ENCODE measurements at regions not wholly inside any gene's neighbourhood (a gene's known extent, or its start where the extent isn't known, plus 50 kb on each side); places are given as distances from the start of the nearest gene placed in this dataset.

DNA sequence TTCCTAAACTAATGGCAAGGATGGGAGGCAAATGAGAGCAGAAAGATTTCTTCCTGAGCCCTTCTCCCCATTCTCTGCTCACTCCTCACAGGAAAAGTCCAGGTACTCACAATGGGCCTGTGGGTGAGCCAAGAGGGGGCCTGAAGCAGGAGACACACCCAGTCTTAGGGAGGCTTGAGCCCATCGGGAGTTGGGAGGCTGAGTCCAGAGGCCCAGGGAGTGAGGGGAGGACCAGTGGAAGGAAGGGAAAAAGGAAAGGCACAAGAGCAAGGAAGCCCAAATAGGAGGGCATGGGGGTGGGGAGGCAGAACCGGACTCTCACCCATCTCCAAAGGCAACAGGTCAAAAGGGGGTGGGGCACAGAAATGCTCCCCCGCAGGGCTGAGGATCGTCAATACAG is 68.1 kb upstream of the CNEP1R1 start:
- POLR2A ChIA-PET, result no interaction called here
- Mint-ChIP-seq H3K9me3 (no peaks in the 10 kb centered on the region), H3K27me3 (ENCODE audit: low read depth) (no peaks in the 10 kb centered on the region), H3K27ac (no peak overlapping the region), H3K4me1 (no peaks in the 10 kb centered on the region; the same call in 1 of the 2 replicates), H3K4me3 (no peak overlapping the region), H3K36me3 (no peaks in the 10 kb centered on the region)
- DNase-seq (ENCODE audit: low spot score) (no peak), ATAC-seq (no peak)
- CTCF ChIA-PET, result interaction anchor here (0.6 to 2.3 kb wide), 9 partner anchors 11 to 292 kb away, joined by 3 to 38 read pairs (median 11); partner anchors contain the start of gene CNEP1R1
- TF ChIP-seq AR (CRISPR knock-in tag; IDR thresholded peaks at IDR 0.05) (no peak), ZSCAN18 (CRISPR knock-in tag; IDR thresholded peaks at IDR 0.05) (no peak), JUN (CRISPR knock-in tag; IDR thresholded peaks at IDR 0.05) (no peak), ZNF416 (CRISPR knock-in tag; IDR thresholded peaks at IDR 0.05) (no peak), RELA (CRISPR knock-in tag; IDR thresholded peaks at IDR 0.05; ENCODE audit: borderline replicate concordance) (no peak), ZNF138 (CRISPR knock-in tag; conservative IDR thresholded peaks at IDR 0.05) (no peak), MYBL2 (CRISPR knock-in tag; IDR thresholded peaks at IDR 0.05) (no peak)
- TF ChIP-seq, protein P1, sequence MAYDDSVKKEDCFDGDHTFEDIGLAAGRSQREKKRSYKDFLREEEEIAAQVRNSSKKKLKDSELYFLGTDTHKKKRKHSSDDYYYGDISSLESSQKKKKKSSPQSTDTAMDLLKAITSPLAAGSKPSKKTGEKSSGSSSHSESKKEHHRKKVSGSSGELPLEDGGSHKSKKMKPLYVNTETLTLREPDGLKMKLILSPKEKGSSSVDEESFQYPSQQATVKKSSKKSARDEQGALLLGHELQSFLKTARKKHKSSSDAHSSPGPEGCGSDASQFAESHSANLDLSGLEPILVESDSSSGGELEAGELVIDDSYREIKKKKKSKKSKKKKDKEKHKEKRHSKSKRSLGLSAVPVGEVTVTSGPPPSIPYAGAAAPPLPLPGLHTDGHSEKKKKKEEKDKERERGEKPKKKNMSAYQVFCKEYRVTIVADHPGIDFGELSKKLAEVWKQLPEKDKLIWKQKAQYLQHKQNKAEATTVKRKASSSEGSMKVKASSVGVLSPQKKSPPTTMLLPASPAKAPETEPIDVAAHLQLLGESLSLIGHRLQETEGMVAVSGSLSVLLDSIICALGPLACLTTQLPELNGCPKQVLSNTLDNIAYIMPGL (CRISPR knock-in tag; IDR thresholded peaks at IDR 0.05), result no peak
- TF ChIP-seq, protein P2, sequence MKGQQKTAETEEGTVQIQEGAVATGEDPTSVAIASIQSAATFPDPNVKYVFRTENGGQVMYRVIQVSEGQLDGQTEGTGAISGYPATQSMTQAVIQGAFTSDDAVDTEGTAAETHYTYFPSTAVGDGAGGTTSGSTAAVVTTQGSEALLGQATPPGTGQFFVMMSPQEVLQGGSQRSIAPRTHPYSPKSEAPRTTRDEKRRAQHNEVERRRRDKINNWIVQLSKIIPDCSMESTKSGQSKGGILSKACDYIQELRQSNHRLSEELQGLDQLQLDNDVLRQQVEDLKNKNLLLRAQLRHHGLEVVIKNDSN (CRISPR knock-in tag; IDR thresholded peaks at IDR 0.05), result no peak
- TF ChIP-seq, protein P3, sequence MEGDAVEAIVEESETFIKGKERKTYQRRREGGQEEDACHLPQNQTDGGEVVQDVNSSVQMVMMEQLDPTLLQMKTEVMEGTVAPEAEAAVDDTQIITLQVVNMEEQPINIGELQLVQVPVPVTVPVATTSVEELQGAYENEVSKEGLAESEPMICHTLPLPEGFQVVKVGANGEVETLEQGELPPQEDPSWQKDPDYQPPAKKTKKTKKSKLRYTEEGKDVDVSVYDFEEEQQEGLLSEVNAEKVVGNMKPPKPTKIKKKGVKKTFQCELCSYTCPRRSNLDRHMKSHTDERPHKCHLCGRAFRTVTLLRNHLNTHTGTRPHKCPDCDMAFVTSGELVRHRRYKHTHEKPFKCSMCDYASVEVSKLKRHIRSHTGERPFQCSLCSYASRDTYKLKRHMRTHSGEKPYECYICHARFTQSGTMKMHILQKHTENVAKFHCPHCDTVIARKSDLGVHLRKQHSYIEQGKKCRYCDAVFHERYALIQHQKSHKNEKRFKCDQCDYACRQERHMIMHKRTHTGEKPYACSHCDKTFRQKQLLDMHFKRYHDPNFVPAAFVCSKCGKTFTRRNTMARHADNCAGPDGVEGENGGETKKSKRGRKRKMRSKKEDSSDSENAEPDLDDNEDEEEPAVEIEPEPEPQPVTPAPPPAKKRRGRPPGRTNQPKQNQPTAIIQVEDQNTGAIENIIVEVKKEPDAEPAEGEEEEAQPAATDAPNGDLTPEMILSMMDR (IDR thresholded peaks at IDR 0.05), result no peak

DNA sequence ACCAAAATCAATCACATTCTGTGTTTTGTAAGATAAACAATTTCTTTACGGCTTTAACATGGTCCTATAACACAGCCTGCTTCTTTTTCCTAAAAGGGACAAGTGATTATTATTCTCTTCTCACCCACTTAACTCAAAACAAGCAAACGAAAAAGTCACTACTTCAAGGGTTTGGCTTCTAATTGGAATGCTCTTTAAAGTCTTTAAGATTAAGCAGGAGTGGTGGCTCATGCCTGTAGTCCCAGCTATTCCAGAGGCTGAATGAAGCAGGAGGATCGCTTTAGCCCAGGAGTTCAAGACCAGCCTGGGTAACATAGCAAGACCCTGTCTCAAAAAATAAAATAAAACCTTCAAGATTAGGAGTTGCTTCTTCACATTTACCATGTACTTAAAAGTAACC is 66.6 kb upstream of the CNEP1R1 start:
- ChIA-PET CTCF (interaction anchor here (0.5 to 2.2 kb wide), 67 partner anchors 9 to 848 kb away, joined by 3 to 49 read pairs (median 5); partner anchors contain the start of genes CNEP1R1 and HEATR3), POLR2A (interaction anchor here (1.1 kb wide), 1 partner anchor 67 kb away, joined by 6 read pairs; the partner anchor contains the start of gene CNEP1R1)
- TF ChIP-seq ZNF121 (CRISPR knock-in tag; IDR thresholded peaks at IDR 0.05), result no peak
- TF ChIP-seq ELF4 (CRISPR knock-in tag; IDR thresholded peaks at IDR 0.05; ENCODE audit: low read depth), result no peak
- TF ChIP-seq, protein P3 (IDR thresholded peaks at IDR 0.05), result no peak
- Mint-ChIP-seq H3K9me3 (no peaks in the 10 kb centered on the region), H3K27ac (no peak overlapping the region), H3K4me1 (no peaks in the 10 kb centered on the region; the same call in 1 of the 2 replicates), H3K27me3 (ENCODE audit: low read depth) (no peaks in the 10 kb centered on the region), H3K4me3 (no peak overlapping the region), H3K36me3 (no peaks in the 10 kb centered on the region)
- no peak for DNase-seq (ENCODE audit: low spot score)
- ATAC-seq, result no peak
